Naive B cell (primary cell): ENCODE measurements at regions not wholly inside any gene's neighbourhood (a gene's known extent, or its start where the extent isn't known, plus 50 kb on each side); places are given as distances from the start of the nearest gene placed in this dataset.

ENCODE experiments used
- ATAC-seq, 2 donors: fragments of 150-1000 bp; cut with Tn5 transposase; 2 replicates each; pipeline ENCODE4 v1.10.0; 2021; ENCODE audit warnings: low read depth in 2 of 2, mild to moderate bottlenecking in 2 of 2, moderate library complexity in 2 of 2
- DNase-seq: peaks from one replicate; pipeline ENCODE4 v3.0.0; 2022
- H3K27ac Mint-ChIP-seq, 6 donors: one replicate each; pipeline ENCODE4 v1.8.0; 2020 to 2022; ENCODE audit warnings: mild to moderate bottlenecking in 6 of 6, mixed read lengths in 6 of 6, moderate library complexity in 5 of 6, inconsistent platforms in 2 of 6
- H3K27me3 Mint-ChIP-seq, 3 donors: one replicate each; pipeline ENCODE4 v1.8.0; 2021 to 2022; ENCODE audit warnings: mixed read lengths in 3 of 3, mild to moderate bottlenecking in 1 of 3
- H3K36me3 Mint-ChIP-seq, 2 donors: one replicate each; pipeline ENCODE4 v1.8.0; 2020 to 2022; ENCODE audit warnings: mixed read lengths in 2 of 2, inconsistent platforms in 1 of 2, mild to moderate bottlenecking in 1 of 2
- H3K4me1 Mint-ChIP-seq, 3 donors: one replicate each; pipeline ENCODE4 v1.8.0; 2020 to 2022; ENCODE audit warnings: mixed read lengths in 3 of 3, inconsistent platforms in 1 of 3, mild to moderate bottlenecking in 1 of 3, moderate library complexity in 1 of 3
- H3K4me3 Mint-ChIP-seq, 8 donors: one replicate each; pipeline ENCODE4 v1.8.0; 2020 to 2022; ENCODE audit warnings: mild to moderate bottlenecking in 8 of 8, mixed read lengths in 8 of 8, moderate library complexity in 8 of 8, inconsistent platforms in 2 of 8
- H3K9me3 Mint-ChIP-seq, 7 donors: one replicate each; pipeline ENCODE4 v1.8.0; 2020 to 2022; ENCODE audit warnings: mixed read lengths in 7 of 7, mild to moderate bottlenecking in 5 of 7, inconsistent platforms in 2 of 7, moderate library complexity in 1 of 7

- no peaks in the 10 kb centered on the region for H3K27me3 Mint-ChIP-seq
- no peak for ATAC-seq
- no peak overlapping the region for H3K27ac Mint-ChIP-seq
Measured at GRCh38 chrX:4277122-4277521, 563.7 kb upstream of the PRKX start.

GRCh38 chrX:4268676-4269075, 555.2 kb upstream of the PRKX start:
- Mint-ChIP-seq H3K27ac (no peak overlapping the region), H3K4me1 (no peaks in the 10 kb centered on the region), H3K36me3 (no peaks in the 10 kb centered on the region), H3K27me3 (no peaks in the 10 kb centered on the region), H3K4me3 (no peak overlapping the region), H3K9me3 (peaks cover 0 to 6% (median 0%) of the 10 kb centered on the region in 7 donors)
- no peak for ATAC-seq
- no peak for DNase-seq

More at GRCh38 chrX:4277122-4277521, 563.7 kb upstream of the PRKX start:
- no peak overlapping the region for H3K4me3 Mint-ChIP-seq
- DNase-seq = no peak
- no peaks in the 10 kb centered on the region for H3K36me3 Mint-ChIP-seq
- no peaks in the 10 kb centered on the region for H3K4me1 Mint-ChIP-seq
- peaks cover 2 to 18% (median 6%) of the 10 kb centered on the region in 7 donors for H3K9me3 Mint-ChIP-seq

- H3K9me3 Mint-ChIP-seq = peaks cover 0 to 12% (median 4%) of the 10 kb centered on the region in 7 donors
- H3K36me3 Mint-ChIP-seq = no peaks in the 10 kb centered on the region
- H3K27me3 Mint-ChIP-seq = no peaks in the 10 kb centered on the region
- no peak overlapping the region for H3K27ac Mint-ChIP-seq
- DNase-seq (no peak), ATAC-seq (no peak)
- no peaks in the 10 kb centered on the region for H3K4me1 Mint-ChIP-seq
- H3K4me3 Mint-ChIP-seq = no peak overlapping the region
Measured at GRCh38 chrX:4265036-4265435, 551.6 kb upstream of the PRKX start.

GRCh38 chrX:4263030-4263803, 549.8 kb upstream of the PRKX start:
- Mint-ChIP-seq H3K27me3 (no peaks in the 10 kb centered on the region), H3K27ac (no peak overlapping the region), H3K9me3 (peaks cover 0 to 10% (median 4%) of the 10 kb centered on the region in 7 donors), H3K4me1 (no peaks in the 10 kb centered on the region), H3K4me3 (no peak overlapping the region), H3K36me3 (no peaks in the 10 kb centered on the region)
- ATAC-seq (no peak), DNase-seq (no peak)

GRCh38 chrX:4253092-4253491, 539.6 kb upstream of the PRKX start:
- H3K9me3 Mint-ChIP-seq = peaks cover 0 to 54% (median 11%) of the 10 kb centered on the region in 7 donors
- peak; percentile 10 for DNase-seq
- peaks cover 7% of the 10 kb centered on the region in 3 donors for H3K4me1 Mint-ChIP-seq
- no peaks in the 10 kb centered on the region for H3K27me3 Mint-ChIP-seq
- H3K36me3 Mint-ChIP-seq = no peaks in the 10 kb centered on the region
- peak; percentile 67 to 88 for ATAC-seq
- H3K4me3 Mint-ChIP-seq = peak overlapping the region in 4 of 8 donors; percentile 22 to 48 (median 31)
- peak overlapping the region in 1 of 6 donors; percentile 53 for H3K27ac Mint-ChIP-seq

- Mint-ChIP-seq H3K36me3 (no peaks in the 10 kb centered on the region), H3K9me3 (peaks cover 1 to 56% (median 6%) of the 10 kb centered on the region in 7 donors), H3K4me3 (no peak overlapping the region), H3K4me1 (peaks cover 7% of the 10 kb centered on the region in 3 donors), H3K27me3 (no peaks in the 10 kb centered on the region), H3K27ac (no peak overlapping the region)
- ATAC-seq (no peak), DNase-seq (no peak)
Measured at GRCh38 chrX:4249401-4249800, 536.0 kb upstream of the PRKX start.

- Mint-ChIP-seq H3K27ac (no peak overlapping the region), H3K9me3 (peaks cover 0 to 25% (median 4%) of the 10 kb centered on the region in 7 donors), H3K4me1 (peaks cover 0 to 6% (median 6%) of the 10 kb centered on the region in 3 donors)
Measured at GRCh38 chrX:4243759-4244158, 530.3 kb upstream of the PRKX start.

GRCh38 chrX:4240541-4241194, 527.2 kb upstream of the PRKX start:
- no peak overlapping the region for H3K4me3 Mint-ChIP-seq
- peaks cover 0 to 19% (median 4%) of the 10 kb centered on the region in 7 donors for H3K9me3 Mint-ChIP-seq
- no peaks in the 10 kb centered on the region for H3K36me3 Mint-ChIP-seq
- ATAC-seq = peak; percentile 69 to 72
- peak; percentile 24 for DNase-seq
- no peak overlapping the region for H3K27ac Mint-ChIP-seq
- no peaks in the 10 kb centered on the region for H3K27me3 Mint-ChIP-seq
- peaks cover 0 to 6% (median 6%) of the 10 kb centered on the region in 3 donors for H3K4me1 Mint-ChIP-seq

More at GRCh38 chrX:4243759-4244158, 530.3 kb upstream of the PRKX start:
- H3K4me3 Mint-ChIP-seq = no peak overlapping the region
- ATAC-seq = no peak
- no peaks in the 10 kb centered on the region for H3K36me3 Mint-ChIP-seq
- DNase-seq = no peak
- H3K27me3 Mint-ChIP-seq = no peaks in the 10 kb centered on the region

GRCh38 chrX:4239650-4240540, 526.4 kb upstream of the PRKX start:
- H3K36me3 Mint-ChIP-seq = no peaks in the 10 kb centered on the region
- ATAC-seq (peak; percentile 46 to 48), DNase-seq (peak; percentile 30)
- H3K4me3 Mint-ChIP-seq = no peak overlapping the region
- peaks cover 0 to 14% (median 5%) of the 10 kb centered on the region in 7 donors for H3K9me3 Mint-ChIP-seq
- H3K4me1 Mint-ChIP-seq = peaks cover 0 to 6% (median 6%) of the 10 kb centered on the region in 3 donors
- H3K27me3 Mint-ChIP-seq = no peaks in the 10 kb centered on the region
- H3K27ac Mint-ChIP-seq = no peak overlapping the region

- Mint-ChIP-seq H3K4me3 (no peak overlapping the region), H3K27me3 (no peaks in the 10 kb centered on the region), H3K27ac (no peak overlapping the region), H3K4me1 (peaks cover 0 to 6% (median 6%) of the 10 kb centered on the region in 3 donors), H3K9me3 (peaks cover 2 to 12% (median 5%) of the 10 kb centered on the region in 7 donors), H3K36me3 (no peaks in the 10 kb centered on the region)
- ATAC-seq (no peak), DNase-seq (no peak)
Measured at GRCh38 chrX:4238916-4239315, 525.5 kb upstream of the PRKX start.

- H3K9me3 Mint-ChIP-seq = peaks cover 0 to 16% (median 7%) of the 10 kb centered on the region in 7 donors
- no peak overlapping the region for H3K27ac Mint-ChIP-seq
- H3K27me3 Mint-ChIP-seq = no peaks in the 10 kb centered on the region
- ATAC-seq (no peak), DNase-seq (no peak)
- no peaks in the 10 kb centered on the region for H3K36me3 Mint-ChIP-seq
- no peaks in the 10 kb centered on the region for H3K4me1 Mint-ChIP-seq
- H3K4me3 Mint-ChIP-seq = no peak overlapping the region
Measured at GRCh38 chrX:4225086-4225485, 511.6 kb upstream of the PRKX start.

GRCh38 chrX:4206941-4207340, 493.5 kb upstream of the PRKX start:
- DNase-seq (no peak), ATAC-seq (no peak)
- H3K4me3 Mint-ChIP-seq = no peak overlapping the region
- H3K9me3 Mint-ChIP-seq = peaks cover 0 to 31% (median 10%) of the 10 kb centered on the region in 7 donors
- no peak overlapping the region for H3K27ac Mint-ChIP-seq
- H3K36me3 Mint-ChIP-seq = no peaks in the 10 kb centered on the region
- H3K4me1 Mint-ChIP-seq = no peaks in the 10 kb centered on the region
- H3K27me3 Mint-ChIP-seq = no peaks in the 10 kb centered on the region

GRCh38 chrX:4197971-4198370, 484.5 kb upstream of the PRKX start:
- no peaks in the 10 kb centered on the region for H3K27me3 Mint-ChIP-seq
- no peaks in the 10 kb centered on the region for H3K36me3 Mint-ChIP-seq
- H3K9me3 Mint-ChIP-seq = peaks cover 0 to 19% (median 7%) of the 10 kb centered on the region in 7 donors
- DNase-seq (no peak), ATAC-seq (no peak)
- no peaks in the 10 kb centered on the region for H3K4me1 Mint-ChIP-seq
- no peak overlapping the region for H3K27ac Mint-ChIP-seq
- H3K4me3 Mint-ChIP-seq = no peak overlapping the region
